B cell (primary cell): ENCODE measurements at regions not wholly inside any gene's neighbourhood (a gene's known extent, or its start where the extent isn't known, plus 50 kb on each side); places are given as distances from the start of the nearest gene placed in this dataset.

Experiments
- ATAC-seq: fragments of 200-7000 bp; cut with Tn5 transposase; one replicate; pipeline ENCODE4 v1.10.0; 2021; ENCODE audit warnings: low read depth, mild to moderate bottlenecking, moderate number of reproducible peaks, moderate library complexity
- CTCF ChIA-PET: fragments of 350-600 bp; sonication (Branson Sonifier 250); formaldehyde crosslinking; loops from one replicate; lab custom pipeline; 2021; ENCODE audit warnings: antibody characterized with exemption, inconsistent platforms; lab: Charles Lee
- POLR2A ChIA-PET: fragments of 350-600 bp; sonication (Branson Sonifier 250); formaldehyde crosslinking; loops from one replicate; lab custom pipeline; 2021; ENCODE audit warnings: antibody characterized with exemption; lab: Charles Lee
- DNase-seq: peaks from one replicate; pipeline ENCODE4 v3.0.0; 2013
- H2AFZ ChIP-seq: 2 replicates; pipeline ENCODE4 v1.6.1; 2012; ENCODE audit warnings: mild to moderate bottlenecking, low read depth, low read length; ENCODE audit not compliant: insufficient read depth, poor library complexity, severe bottlenecking
- H3K27ac ChIP-seq, 2 donors: 1 replicate in 1 of 2; 2 replicates in 1 of 2; pipeline ENCODE4 v1.5.1; 2012 to 2013; ENCODE audit warnings: low read length in 2 of 2, mild to moderate bottlenecking in 2 of 2, moderate library complexity in 1 of 2
- H3K27me3 ChIP-seq, 4 experiments: fragments of 200-600 bp in 1 of 4; sonication (generic) in 1 of 4; replicated peaks in 1 of 4; 1 replicate in 2 of 4; 2 replicates in 2 of 4; pipeline versions ENCODE4 v1.6.1 to v1.7.0; 2013 to 2016; ENCODE audit warnings: low read length in 3 of 4, mild to moderate bottlenecking in 2 of 4, mixed read lengths in 1 of 4, moderate library complexity in 1 of 4; ENCODE audit not compliant: insufficient read depth in 4 of 4, control insufficient read depth in 3 of 4; ENCODE audit errors: control extremely low read depth in 1 of 4
- H3K36me3 ChIP-seq, 2 experiments: replicated peaks in 1 of 2; 1 replicate in 1 of 2; 2 replicates in 1 of 2; pipeline versions ENCODE4 v1.6.1 to v1.7.1; 2013; ENCODE audit warnings: low read length in 1 of 2; ENCODE audit not compliant: insufficient read depth in 2 of 2, control insufficient read depth in 1 of 2; ENCODE audit errors: control extremely low read depth in 1 of 2, extremely low read depth in 1 of 2
- H3K4me1 ChIP-seq, 2 donors: fragments of 200-600 bp in 1 of 2; sonication (generic) in 1 of 2; 1 replicate in 1 of 2; 2 replicates in 1 of 2; pipeline versions ENCODE4 v1.5.1 to v1.6.1; 2013 to 2017; ENCODE audit warnings: low read length in 2 of 2; ENCODE audit not compliant: control insufficient read depth in 2 of 2, insufficient read depth in 2 of 2
- H3K4me2 ChIP-seq: replicated peaks from 2 replicates; pipeline ENCODE3; 2012; ENCODE audit warnings: mild to moderate bottlenecking, low read depth, low read length; ENCODE audit not compliant: poor library complexity, severe bottlenecking
- H3K4me3 ChIP-seq, 5 experiments: fragments of 200-600 bp in 1 of 5; sonication (generic) in 1 of 5; 1 replicate in 3 of 5; 2 replicates in 2 of 5; pipeline versions ENCODE4 v1.5.1 to v1.7.0; 2011 to 2016; ENCODE audit warnings: low read length in 4 of 5, mild to moderate bottlenecking in 4 of 5, low read depth in 2 of 5, control low read depth in 1 of 5, moderate library complexity in 1 of 5; ENCODE audit not compliant: insufficient read depth in 1 of 5; ENCODE audit errors: control extremely low read depth in 1 of 5, extremely low read depth in 1 of 5
- H3K79me2 ChIP-seq: fragments of 200-600 bp; sonication (generic); one replicate; pipeline ENCODE4 v1.6.0; 2016; ENCODE audit warnings: low read length; ENCODE audit not compliant: control insufficient read depth, insufficient read depth
- H3K9ac ChIP-seq: fragments of 200-600 bp; sonication (generic); 2 replicates; pipeline ENCODE4 v1.6.1; 2017; ENCODE audit warnings: mild to moderate bottlenecking, low read length, moderate library complexity
- H3K9me3 ChIP-seq, 3 donors: one replicate each; pipeline versions ENCODE4 v1.6.1 to v1.7.1; 2013; ENCODE audit warnings: low read length in 2 of 3; ENCODE audit not compliant: control insufficient read depth in 2 of 3, insufficient read depth in 1 of 3; ENCODE audit errors: control extremely low read depth in 1 of 3
- H4K20me1 ChIP-seq: 2 replicates; pipeline ENCODE4 v1.6.0; 2012; ENCODE audit warnings: mild to moderate bottlenecking, low read length; ENCODE audit not compliant: insufficient read depth, control insufficient read depth, poor library complexity, severe bottlenecking
- H3K27ac Mint-ChIP-seq: one replicate; pipeline ENCODE4 v1.8.0; 2021; ENCODE audit warnings: mixed read lengths
- H3K27me3 Mint-ChIP-seq: one replicate; pipeline ENCODE4 v1.8.0; 2021; ENCODE audit warnings: mixed read lengths
- H3K4me1 Mint-ChIP-seq: one replicate; pipeline ENCODE4 v1.8.0; 2021; ENCODE audit warnings: mixed read lengths
- H3K4me3 Mint-ChIP-seq: one replicate; pipeline ENCODE4 v1.8.0; 2021; ENCODE audit warnings: mixed read lengths
- H3K9me3 Mint-ChIP-seq: one replicate; pipeline ENCODE4 v1.8.0; 2022; ENCODE audit warnings: mixed read lengths; ENCODE audit not compliant: insufficient read depth
- CTCF ChIP-seq: fragments of 200-600 bp; IDR thresholded peaks from one replicate; pipeline ENCODE4 v1.8.0; 2022; ENCODE audit warnings: antibody characterized with exemption, mild to moderate bottlenecking
- EZH2 ChIP-seq: IDR thresholded peaks from 2 replicates; pipeline ENCODE4 v1.6.1; 2012; ENCODE audit warnings: borderline replicate concordance, low read depth, mild to moderate bottlenecking, moderate library complexity, low read length; ENCODE audit not compliant: insufficient read depth, poor library complexity, severe bottlenecking
- WGBS: methylation state at CpG from one replicate; pipeline ENCODE4 v1.1.5; 2013; ENCODE audit warnings: missing lambda C conversion rate; ENCODE audit not compliant: insufficient coverage; 5-methylcytosine and 5-hydroxymethylcytosine counted together
- intact Hi-C: fragments of 100-400 bp; cut with micrococcal nuclease; formaldehyde crosslinking; loops from one replicate; pipeline ENCODE4 v1.10.0; 2022

- DNase-seq (no peak), ATAC-seq (no peak)
- Mint-ChIP-seq H3K4me1 (no peaks in the 10 kb centered on the region), H3K27me3 (no peaks in the 10 kb centered on the region), H3K4me3 (no peak overlapping the region), H3K27ac (no peak overlapping the region), H3K9me3 (no peaks in the 10 kb centered on the region)
- no peak overlapping the region for H3K27ac ChIP-seq
- no peak overlapping the region for H3K4me2 ChIP-seq
- no peak for TF ChIP-seq EZH2
- TF ChIP-seq CTCF, result no peak
- H3K36me3 ChIP-seq, result no peaks in the 10 kb centered on the region
- WGBS, result no CpG with 5 or more reads among the region's 4 CpGs
- no peak overlapping the region for H2AFZ ChIP-seq
- no peaks in the 10 kb centered on the region for H3K27me3 ChIP-seq
- POLR2A ChIA-PET, result no interaction called here
- CTCF ChIA-PET, result no interaction called here
- no peak overlapping the region for H3K4me3 ChIP-seq
- no peak overlapping the region for H3K9ac ChIP-seq
- no peaks in the 10 kb centered on the region for H4K20me1 ChIP-seq
- H3K4me1 ChIP-seq, result no peaks in the 10 kb centered on the region
- intact Hi-C loops, result no loop called here
- H3K9me3 ChIP-seq, result no peaks in the 10 kb centered on the region
- no peaks in the 10 kb centered on the region for H3K79me2 ChIP-seq
Observed at GRCh38 chr7:16284581-16284980, 136.8 kb downstream of the CRPPA start.

- Histone ChIP-seq H3K9ac (no peak overlapping the region), H2AFZ (no peak overlapping the region), H4K20me1 (no peaks in the 10 kb centered on the region), H3K27ac (no peak overlapping the region), H3K9me3 (no peaks in the 10 kb centered on the region), H3K4me3 (no peak overlapping the region), H3K27me3 (no peaks in the 10 kb centered on the region), H3K36me3 (no peaks in the 10 kb centered on the region), H3K4me2 (no peak overlapping the region), H3K4me1 (no peaks in the 10 kb centered on the region), H3K79me2 (no peaks in the 10 kb centered on the region)
- no peaks in the 10 kb centered on the region for H3K9me3 Mint-ChIP-seq
- TF ChIP-seq CTCF (no peak), EZH2 (no peak)
- no peak overlapping the region for H3K4me3 Mint-ChIP-seq
- H3K27me3 Mint-ChIP-seq, result no peaks in the 10 kb centered on the region
- DNase-seq, result no peak
- intact Hi-C loops, result loop anchor here (5.0 kb wide), 1 partner anchor 494 kb away; no protein-coding TSS in a partner anchor
- H3K4me1 Mint-ChIP-seq, result no peaks in the 10 kb centered on the region
- no CpG with 5 or more reads among the region's 1 CpG for WGBS
- POLR2A ChIA-PET, result no interaction called here
- no peak overlapping the region for H3K27ac Mint-ChIP-seq
- CTCF ChIA-PET, result no interaction called here
- no peak for ATAC-seq
Observed at GRCh38 chr7:16278167-16278787, 143.1 kb downstream of the CRPPA start.
